Gastrocnemius medialis (tissue), 4 donors: ENCODE measurements at regions not wholly inside any gene's neighbourhood (a gene's known extent, or its start where the extent isn't known, plus 50 kb on each side); places are given as distances from the start of the nearest gene placed in this dataset.

ENCODE experiments used
- POLR2A ChIP-seq, 2 donors: fragments of 450-650 bp; IDR thresholded peaks; one replicate each; pipeline ENCODE4 v1.6.1; 2017; ENCODE audit warnings: antibody characterized with exemption in 2 of 2, mild to moderate bottlenecking in 2 of 2, moderate library complexity in 2 of 2
- TF ChIP-seq, protein P1 (sequence below), 5 experiments: fragments of 450-650 bp in 3 of 5; fragments of 200-600 bp in 2 of 5; sonication (generic) in 2 of 5; IDR thresholded peaks in 4 of 5; conservative IDR thresholded peaks in 1 of 5; 1 replicate in 4 of 5; 2 replicates in 1 of 5; pipeline ENCODE4 v1.5.1; 2016 to 2019; ENCODE audit warnings: antibody characterized with exemption in 5 of 5, mild to moderate bottlenecking in 3 of 5, moderate library complexity in 3 of 5

DNA sequence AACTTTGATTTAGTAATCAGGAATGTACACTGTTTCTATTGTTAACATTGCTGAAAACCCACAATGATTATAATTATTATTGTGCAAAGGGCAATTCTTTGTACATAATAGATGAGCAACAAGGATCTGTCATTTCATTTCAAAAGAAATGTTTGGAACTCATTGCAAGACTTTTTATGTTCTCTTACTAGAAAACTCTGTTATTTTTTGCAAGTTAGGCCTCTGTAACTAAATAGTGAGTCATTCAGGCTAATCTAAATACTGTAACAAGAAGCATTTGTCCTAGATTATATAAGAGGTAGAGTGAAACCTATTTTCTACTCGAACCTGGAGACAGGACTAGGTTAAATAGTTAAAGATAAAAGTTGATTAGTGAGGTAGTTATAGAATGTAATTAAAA, 93.2 kb upstream of the FAM47B start:
- TF ChIP-seq, protein P1, sequence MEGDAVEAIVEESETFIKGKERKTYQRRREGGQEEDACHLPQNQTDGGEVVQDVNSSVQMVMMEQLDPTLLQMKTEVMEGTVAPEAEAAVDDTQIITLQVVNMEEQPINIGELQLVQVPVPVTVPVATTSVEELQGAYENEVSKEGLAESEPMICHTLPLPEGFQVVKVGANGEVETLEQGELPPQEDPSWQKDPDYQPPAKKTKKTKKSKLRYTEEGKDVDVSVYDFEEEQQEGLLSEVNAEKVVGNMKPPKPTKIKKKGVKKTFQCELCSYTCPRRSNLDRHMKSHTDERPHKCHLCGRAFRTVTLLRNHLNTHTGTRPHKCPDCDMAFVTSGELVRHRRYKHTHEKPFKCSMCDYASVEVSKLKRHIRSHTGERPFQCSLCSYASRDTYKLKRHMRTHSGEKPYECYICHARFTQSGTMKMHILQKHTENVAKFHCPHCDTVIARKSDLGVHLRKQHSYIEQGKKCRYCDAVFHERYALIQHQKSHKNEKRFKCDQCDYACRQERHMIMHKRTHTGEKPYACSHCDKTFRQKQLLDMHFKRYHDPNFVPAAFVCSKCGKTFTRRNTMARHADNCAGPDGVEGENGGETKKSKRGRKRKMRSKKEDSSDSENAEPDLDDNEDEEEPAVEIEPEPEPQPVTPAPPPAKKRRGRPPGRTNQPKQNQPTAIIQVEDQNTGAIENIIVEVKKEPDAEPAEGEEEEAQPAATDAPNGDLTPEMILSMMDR (IDR thresholded peaks at IDR 0.05 in 4 of 5, conservative IDR thresholded peaks at IDR 0.05 in 1 of 5): no peak
- TF ChIP-seq POLR2A (IDR thresholded peaks at IDR 0.05): no peak
